ENCODE measurements at regions not wholly inside any gene's neighbourhood (a gene's known extent, or its start where the extent isn't known, plus 50 kb on each side); places are given as distances from the start of the nearest gene placed in this dataset.

GRCh38 chr11:76298255-76298654 lies 82.7 kb downstream of the THAP12 start:
- no peak for DNase-seq (ENCODE audit: low read depth)

GRCh38 chr11:76296731-76297542 lies 84.0 kb downstream of the THAP12 start:
- no peak for DNase-seq (ENCODE audit: low read depth)

- DNase-seq (ENCODE audit: low read depth): no peak
These were observed 86.9 kb upstream of the WNT11 start for GRCh38 chr11:76293189-76293631.

GRCh38 chr11:76292583-76293188 lies 86.4 kb upstream of the WNT11 start:
- DNase-seq (ENCODE audit: low read depth): no peak

GRCh38 chr11:76291576-76292526 lies 85.5 kb upstream of the WNT11 start:
- DNase-seq (ENCODE audit: low read depth): no peak

- DNase-seq (ENCODE audit: low read depth): no peak
These were observed 82.1 kb upstream of the WNT11 start for GRCh38 chr11:76288166-76288980.

- DNase-seq (ENCODE audit: low read depth): no peak
These were observed 80.9 kb upstream of the WNT11 start for GRCh38 chr11:76287227-76287626.

GRCh38 chr11:76285397-76286104 lies 79.2 kb upstream of the WNT11 start:
- no peak for DNase-seq (ENCODE audit: low read depth)

GRCh38 chr11:76284161-76284560 lies 77.9 kb upstream of the WNT11 start:
- no peak for DNase-seq (ENCODE audit: low read depth)

- no peak for DNase-seq (ENCODE audit: low read depth)
These were observed 76.7 kb upstream of the WNT11 start for GRCh38 chr11:76282811-76283595.

GRCh38 chr11:76282172-76282571 lies 75.9 kb upstream of the WNT11 start:
- DNase-seq (ENCODE audit: low read depth): no peak

GRCh38 chr11:76281558-76281906 lies 75.2 kb upstream of the WNT11 start:
- no peak for DNase-seq (ENCODE audit: low read depth)

- no peak for DNase-seq (ENCODE audit: low read depth)
These were observed 74.7 kb upstream of the WNT11 start for GRCh38 chr11:76280882-76281557.

- no peak for DNase-seq (ENCODE audit: low read depth)
These were observed 74.0 kb upstream of the WNT11 start for GRCh38 chr11:76280151-76280881.

- no peak for DNase-seq (ENCODE audit: low read depth)
These were observed 73.3 kb upstream of the WNT11 start for GRCh38 chr11:76279646-76280045.

- no peak for DNase-seq (ENCODE audit: low read depth)
These were observed 72.7 kb upstream of the WNT11 start for GRCh38 chr11:76279038-76279437.

- DNase-seq (ENCODE audit: low read depth): no peak
These were observed 72.2 kb upstream of the WNT11 start for GRCh38 chr11:76278526-76278925.

GRCh38 chr11:76277298-76278175 lies 71.2 kb upstream of the WNT11 start:
- DNase-seq (ENCODE audit: low read depth): no peak

Measured in fibroblast of gingiva (primary cell).